GM12865 (cell line): ENCODE measurements at regions not wholly inside any gene's neighbourhood (a gene's known extent, or its start where the extent isn't known, plus 50 kb on each side); places are given as distances from the start of the nearest gene placed in this dataset.

Experiments
- DNase-seq: peaks from one replicate; pipeline ENCODE4 v3.0.0; 2010; ENCODE audit warnings: low read depth
- H3K4me3 ChIP-seq: 2 replicates; pipeline ENCODE4 v1.5.1; 2011; ENCODE audit warnings: mild to moderate bottlenecking, low read depth, low read length, control low read depth
- CTCF ChIP-seq: IDR thresholded peaks from 2 replicates; pipeline ENCODE4 v1.5.1; 2011; ENCODE audit warnings: low read length, control low read depth, low read depth, inconsistent platforms; ENCODE audit not compliant: insufficient read depth; ENCODE audit errors: missing control alignments

DNA sequence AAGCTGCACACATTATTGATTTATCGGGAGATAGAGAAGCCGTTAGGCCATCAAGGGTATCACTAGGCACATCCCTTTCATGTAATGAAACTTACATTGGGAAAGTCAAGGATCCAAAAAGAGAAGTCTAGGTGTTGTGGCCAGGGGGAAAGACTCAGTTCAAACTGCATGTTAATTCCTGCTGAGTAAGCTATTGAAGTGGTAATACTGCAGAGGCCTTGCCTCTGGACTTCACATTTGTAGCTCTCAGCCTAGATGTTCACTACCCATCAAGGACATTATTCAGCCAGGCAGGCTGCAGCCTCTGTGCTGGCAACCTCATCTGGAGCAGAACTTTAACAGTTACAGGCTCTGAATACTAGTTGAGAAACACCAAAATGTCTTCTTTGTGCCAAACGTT, 2094.5 kb upstream of the AGA start:
- no peak for DNase-seq
- no peak overlapping the region for H3K4me3 ChIP-seq
- no peak for TF ChIP-seq CTCF

DNA sequence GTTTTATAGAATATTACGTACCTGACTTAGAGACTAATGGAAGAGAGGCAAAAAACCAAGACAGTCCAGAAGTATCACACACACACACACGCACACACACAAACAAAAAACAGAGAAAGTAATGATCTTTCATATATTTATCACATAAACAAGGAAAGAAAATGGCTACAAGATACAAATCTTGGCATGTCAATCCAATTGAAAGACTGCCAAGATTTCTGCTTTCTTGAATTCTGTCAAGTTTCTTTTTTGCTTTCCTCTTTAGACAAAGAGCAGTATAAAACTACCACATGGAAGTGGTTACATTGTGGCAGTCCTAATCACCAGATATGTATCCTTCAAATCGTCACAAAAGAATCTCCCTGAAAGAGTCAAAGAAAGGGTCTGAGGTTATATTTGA, 2097.4 kb upstream of the AGA start:
- no peak for DNase-seq
- TF ChIP-seq CTCF = no peak
- H3K4me3 ChIP-seq = no peak overlapping the region

DNA sequence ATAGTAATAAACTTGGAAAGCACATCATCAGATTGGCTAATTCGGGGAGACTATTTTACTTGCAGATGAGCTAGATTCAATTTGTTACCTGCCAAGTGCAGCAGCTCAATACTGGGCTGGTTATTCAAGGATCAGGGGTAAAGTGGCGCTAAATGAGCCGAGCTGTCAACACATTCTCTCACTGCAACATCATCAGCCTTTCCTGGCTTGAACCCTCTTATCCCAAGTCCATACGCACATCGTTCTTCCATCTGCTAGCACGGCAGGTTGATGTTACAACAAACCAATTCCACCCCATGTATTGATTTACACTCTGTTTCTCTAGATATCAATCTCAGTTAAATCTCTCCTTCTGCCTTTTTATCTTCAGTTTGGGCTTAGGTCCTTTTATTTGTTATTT, 2101.5 kb upstream of the AGA start:
- no peak for DNase-seq
- H3K4me3 ChIP-seq = no peak overlapping the region
- no peak for TF ChIP-seq CTCF

GRCh38 chr4:179544496-179544895, 2102.3 kb upstream of the AGA start:
- DNase-seq = no peak
- H3K4me3 ChIP-seq = no peak overlapping the region
- TF ChIP-seq CTCF = no peak

- no peak for TF ChIP-seq CTCF
- no peak for DNase-seq
- no peak overlapping the region for H3K4me3 ChIP-seq
Observed at GRCh38 chr4:179552131-179552530, 2109.9 kb upstream of the AGA start.

- no peak overlapping the region for H3K4me3 ChIP-seq
- no peak for DNase-seq
- no peak for TF ChIP-seq CTCF
Observed at GRCh38 chr4:179563741-179564140, 2121.5 kb upstream of the AGA start.

DNA sequence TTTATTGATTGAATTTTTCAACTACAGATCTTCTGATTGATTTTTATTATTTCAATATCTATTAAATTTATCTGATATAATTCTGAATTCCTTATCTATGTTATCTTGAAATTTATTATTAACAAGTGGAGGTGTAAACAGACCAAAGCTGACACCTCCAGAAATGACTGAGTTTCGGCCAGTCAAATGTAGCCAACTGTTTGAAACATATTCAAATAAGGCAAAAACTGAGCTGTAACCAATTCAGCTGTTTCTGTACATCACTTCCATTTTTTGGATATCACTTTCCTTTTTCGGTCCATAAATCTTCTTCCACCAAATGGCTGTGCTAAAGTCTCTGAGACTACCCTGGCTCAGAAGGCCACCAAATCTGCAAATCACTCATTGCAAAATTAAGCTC, 2127.3 kb upstream of the AGA start:
- DNase-seq = no peak
- no peak overlapping the region for H3K4me3 ChIP-seq
- no peak for TF ChIP-seq CTCF
